Activated CD4-positive, alpha-beta T cell treated with anti-CD3 and anti-CD28 coated beads, Interleukin-2, amount 50 U/mL, for 16 hours (primary cell): ENCODE measurements at regions not wholly inside any gene's neighbourhood (a gene's known extent, or its start where the extent isn't known, plus 50 kb on each side); places are given as distances from the start of the nearest gene placed in this dataset.
"Not testable (repeated sequence)": the region's sequence is repeated elsewhere in the genome, so short reads cannot be mapped to it uniquely, and the experiment has no call there.

ENCODE experiments used
- DNase-seq: peaks from one replicate; pipeline ENCODE4 v3.0.0-alpha.2; 2020

DNA sequence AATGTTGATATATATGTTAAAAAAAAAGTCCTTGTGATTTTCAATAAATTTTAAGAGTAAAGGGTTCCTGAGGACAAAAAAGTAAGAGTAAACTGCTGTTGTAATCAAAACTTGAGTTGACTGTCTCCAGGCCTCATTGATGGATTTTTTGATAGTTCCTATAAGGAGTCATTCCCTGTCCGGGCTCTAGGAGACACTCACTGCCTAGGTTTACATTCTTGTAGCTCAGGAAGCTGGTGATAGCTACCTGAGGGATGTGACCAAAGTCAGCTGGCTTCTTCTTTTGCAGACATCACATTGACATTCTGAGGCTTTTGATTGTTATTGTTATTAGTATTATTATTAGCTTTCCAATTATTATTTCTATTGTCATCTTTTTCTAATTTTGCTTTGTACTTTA, 116.5 kb upstream of the FBXL7 start:
- no peak for DNase-seq

GRCh38 chr5:15383021-15383420, 117.0 kb upstream of the FBXL7 start:
- DNase-seq: no peak

DNA sequence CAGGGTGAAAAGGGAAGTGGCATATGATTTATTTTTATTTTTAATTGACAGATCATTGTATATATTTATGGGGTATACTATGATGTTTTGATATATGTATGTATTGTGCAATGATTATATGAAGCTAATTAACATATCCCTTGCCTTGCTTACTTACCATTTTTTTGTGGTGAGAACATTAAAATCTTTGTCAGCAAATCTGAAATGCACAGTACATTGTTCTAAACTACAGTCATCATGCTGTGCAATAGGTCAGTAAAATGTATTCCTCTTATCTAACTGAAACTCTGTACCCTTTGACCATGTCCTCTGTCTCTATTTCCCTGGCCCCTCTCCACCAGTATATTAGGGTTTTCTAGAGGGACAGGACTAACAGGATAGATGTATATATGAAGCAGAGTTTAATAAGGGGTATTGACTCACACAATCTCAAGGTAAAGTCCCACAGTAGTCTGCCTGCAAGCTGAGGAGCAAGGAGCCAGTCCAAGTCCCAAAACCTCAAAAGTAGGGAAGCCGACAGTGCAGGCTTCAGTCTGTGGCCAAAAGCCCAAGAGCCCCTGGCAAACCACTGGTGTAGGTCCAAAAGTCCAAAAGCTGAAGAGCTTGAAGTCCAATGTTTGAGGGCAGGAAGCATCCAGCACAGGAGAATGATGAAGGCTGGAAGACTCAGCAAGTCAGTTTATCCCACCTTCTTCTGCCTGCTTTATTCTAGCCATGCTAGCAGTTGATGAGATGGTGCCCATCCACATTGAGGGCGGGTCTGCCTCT, 122.2 kb upstream of the FBXL7 start:
- no peak for DNase-seq

GRCh38 chr5:15376803-15377202, 123.2 kb upstream of the FBXL7 start:
- no peak for DNase-seq

GRCh38 chr5:15376088-15376487, 123.9 kb upstream of the FBXL7 start:
- DNase-seq: no peak

DNA sequence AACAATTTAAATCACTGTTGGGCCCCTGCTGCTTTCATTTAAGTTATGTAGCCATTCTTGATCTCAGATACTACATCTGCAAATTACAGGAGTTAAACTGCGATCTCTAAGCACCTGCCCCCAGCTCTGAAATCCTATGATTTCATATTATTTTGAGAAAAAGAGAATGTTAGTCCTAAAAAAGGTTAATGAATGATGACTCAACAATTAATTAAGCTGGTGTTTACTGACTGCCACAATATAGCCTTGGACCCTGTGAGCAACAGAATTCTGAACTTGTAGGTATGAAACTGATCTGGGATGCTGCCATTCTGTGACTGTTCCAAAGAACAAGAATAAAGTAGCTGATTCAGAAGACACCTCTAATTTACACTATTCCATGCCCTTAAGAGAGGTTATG, 124.4 kb upstream of the FBXL7 start:
- DNase-seq: no peak

- no peak for DNase-seq
These were observed 125.1 kb upstream of the FBXL7 start for GRCh38 chr5:15374886-15375285.

- no peak for DNase-seq
These were observed 126.8 kb upstream of the FBXL7 start for GRCh38 chr5:15373151-15373550.

DNA sequence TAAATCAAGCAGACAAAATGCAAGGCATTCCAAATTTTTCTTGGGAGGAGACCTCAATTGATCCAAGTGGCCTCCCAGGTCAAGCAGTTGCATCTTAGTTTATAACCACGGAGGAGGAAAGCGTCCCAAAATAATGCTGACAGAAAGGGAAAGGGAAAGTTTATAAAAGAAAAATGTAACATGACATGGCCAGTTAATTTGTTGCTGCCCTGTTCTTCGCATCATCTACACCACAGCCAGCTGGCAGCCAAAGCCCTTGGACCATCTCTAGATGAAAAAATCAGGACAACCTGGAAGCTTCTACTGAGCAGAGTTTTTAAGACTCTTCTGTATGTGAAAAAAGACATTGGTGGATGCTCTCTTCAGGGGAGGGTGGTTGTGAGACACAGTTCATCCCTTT, 128.8 kb upstream of the FBXL7 start:
- no peak for DNase-seq

- DNase-seq: no peak
These were observed 131.1 kb upstream of the FBXL7 start for GRCh38 chr5:15368835-15369234.

- no peak for DNase-seq
These were observed 132.5 kb upstream of the FBXL7 start for GRCh38 chr5:15367489-15367888.

DNA sequence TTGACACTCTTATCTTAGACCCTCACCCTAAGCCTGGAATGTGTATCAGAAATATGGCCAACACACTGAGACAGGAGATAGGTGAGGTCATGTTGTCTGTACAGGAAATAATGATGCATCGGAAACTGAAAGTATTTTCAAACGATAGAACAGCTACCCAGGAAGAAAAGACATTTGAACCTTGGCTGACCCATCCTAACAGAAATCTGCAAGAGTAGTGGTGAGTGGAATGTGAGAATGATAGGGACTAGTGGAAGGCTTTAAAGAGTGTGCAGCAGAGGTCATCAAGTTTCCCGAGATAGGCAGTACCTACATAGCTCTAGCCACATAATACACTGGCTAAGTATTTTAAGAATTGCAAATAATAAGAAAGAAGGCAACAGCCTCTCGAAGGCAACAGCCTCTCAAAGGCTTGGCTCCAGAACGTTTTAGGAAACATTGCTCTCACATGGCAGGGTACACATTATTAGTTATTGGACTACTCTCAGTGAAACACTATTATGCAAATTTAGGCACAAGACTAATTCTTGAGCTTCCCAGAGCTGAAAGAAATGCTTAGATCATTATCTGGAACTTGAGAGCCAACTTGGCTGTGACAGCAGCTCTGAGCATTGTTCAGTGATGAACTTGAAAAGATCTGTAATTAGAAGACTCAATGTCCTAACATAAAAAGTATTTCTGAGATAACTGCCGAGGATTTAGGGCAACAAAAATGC, 133.1 kb upstream of the FBXL7 start:
- no peak for DNase-seq

DNA sequence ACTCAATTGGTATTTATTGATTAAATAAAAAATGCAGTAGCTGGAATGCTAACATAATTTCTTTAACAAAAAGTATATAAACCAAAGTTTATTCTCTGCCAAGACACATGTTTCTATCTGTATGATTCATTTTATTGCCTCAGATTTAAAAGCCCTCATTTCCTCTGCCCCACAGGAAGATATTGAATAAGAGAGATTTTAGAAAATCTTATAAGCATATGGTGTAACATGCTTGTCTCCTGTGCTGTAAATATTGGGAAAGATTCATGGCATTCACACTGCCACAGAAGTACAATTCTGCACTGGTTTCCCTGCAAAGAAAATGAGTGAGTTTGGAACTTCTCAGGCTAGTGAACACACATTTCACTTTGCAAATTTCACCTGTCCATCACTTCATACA, 134.9 kb upstream of the FBXL7 start:
- DNase-seq: no peak

GRCh38 chr5:15363601-15364000, 136.4 kb upstream of the FBXL7 start:
- DNase-seq: no peak

- DNase-seq: not testable (repeated sequence)
These were observed 142.9 kb upstream of the FBXL7 start for GRCh38 chr5:15357092-15357453.

DNA sequence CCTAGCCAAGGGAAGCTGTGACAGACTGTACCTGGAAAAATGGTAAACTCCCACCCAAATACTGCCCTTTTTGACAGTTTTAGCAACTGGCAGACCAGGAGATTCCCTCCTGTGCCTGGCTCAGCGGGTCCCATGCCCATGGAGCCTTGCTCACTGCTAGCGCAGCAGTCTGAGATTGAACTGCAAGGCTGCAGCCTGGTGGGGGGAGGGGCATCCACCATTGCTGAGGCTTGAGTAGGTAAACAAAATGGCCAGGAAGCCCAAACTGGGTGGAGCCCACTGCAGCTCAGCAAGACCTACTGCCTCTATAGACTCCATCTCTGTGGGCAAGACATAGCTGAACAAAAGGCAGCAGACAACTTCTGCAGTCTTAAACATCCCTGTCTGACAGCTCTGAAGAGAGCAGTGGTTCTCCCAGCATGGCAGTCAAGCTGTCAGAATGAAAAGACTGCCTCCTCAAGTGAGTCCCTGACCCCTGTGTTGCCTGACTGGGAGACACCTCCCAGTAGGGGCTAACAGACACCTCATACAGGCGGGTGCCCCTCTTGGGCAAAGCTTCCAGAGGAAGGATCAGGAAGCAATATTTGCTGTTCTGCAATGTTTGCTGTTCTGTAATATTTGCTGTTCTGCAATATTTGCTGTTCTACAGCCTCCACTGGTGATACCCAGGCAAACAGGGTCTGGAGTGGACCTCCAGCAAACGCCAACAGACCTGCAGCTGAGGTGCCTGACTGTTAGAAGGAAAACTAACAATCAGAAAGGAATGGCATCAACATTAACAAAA, 143.5 kb upstream of the FBXL7 start:
- DNase-seq: not testable (repeated sequence)

DNA sequence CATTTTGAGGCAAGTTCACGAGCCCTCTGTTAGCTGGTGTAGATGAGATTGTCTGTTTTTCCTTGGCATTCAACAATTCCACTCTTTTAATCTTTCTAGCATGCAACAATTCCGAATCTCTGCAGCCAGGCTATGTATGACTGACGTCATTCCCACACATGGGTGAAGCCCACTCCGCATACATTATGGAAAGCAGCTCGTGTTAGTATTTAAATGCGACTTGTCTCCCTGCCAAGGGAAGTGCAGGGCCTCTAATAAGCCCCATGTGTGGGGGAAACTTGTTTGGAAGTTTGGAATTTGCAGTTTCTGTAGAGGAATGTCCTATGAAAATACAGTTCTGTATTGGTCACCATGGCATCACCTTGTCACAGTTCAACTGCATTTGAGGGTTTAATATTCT, 146.0 kb upstream of the FBXL7 start:
- no peak for DNase-seq

DNA sequence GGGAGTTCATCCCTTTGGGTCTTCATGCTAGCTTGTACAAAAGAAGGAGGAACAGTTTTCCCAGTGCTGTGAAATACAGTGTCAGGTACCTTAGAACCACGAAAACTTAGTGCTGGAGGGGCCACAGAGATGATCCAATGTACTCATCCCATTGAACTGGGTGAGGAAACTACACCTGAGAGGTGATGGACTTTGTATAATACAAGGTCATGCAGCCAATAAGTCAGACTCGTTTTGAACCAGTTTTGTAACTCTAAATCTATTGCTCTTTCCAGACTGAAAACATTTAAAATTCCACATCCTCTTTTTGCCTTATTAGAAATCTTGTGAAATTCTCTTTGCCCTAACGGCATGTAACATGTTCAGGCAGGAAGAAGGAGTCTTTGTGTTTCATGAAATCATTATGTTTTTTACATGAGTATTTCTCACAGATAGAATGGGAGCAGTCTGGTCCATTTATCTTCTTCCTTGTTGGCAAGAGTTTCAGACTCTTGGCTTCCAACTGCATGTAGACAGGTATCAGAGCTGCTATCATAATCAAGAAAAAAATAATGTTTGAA, 146.8 kb upstream of the FBXL7 start:
- DNase-seq: no peak

DNA sequence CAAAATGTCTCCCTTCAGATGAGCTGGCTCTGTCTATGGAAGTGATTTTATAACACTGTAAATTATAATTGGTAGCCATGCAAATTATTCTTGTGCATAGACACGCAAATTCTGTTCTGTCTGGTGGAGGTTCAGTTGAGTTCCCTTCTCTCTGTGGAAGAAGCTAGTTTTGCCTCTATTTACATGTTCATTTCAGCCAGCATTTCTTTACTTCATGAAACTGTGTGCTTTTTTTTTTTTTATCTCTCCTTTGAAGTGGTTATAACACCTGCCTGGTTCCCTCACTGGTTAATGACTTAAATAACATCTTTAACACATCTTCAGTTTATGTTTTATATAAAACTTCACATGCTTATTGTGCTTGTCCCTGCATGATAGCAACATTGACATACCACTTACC, 149.4 kb upstream of the FBXL7 start:
- no peak for DNase-seq

DNA sequence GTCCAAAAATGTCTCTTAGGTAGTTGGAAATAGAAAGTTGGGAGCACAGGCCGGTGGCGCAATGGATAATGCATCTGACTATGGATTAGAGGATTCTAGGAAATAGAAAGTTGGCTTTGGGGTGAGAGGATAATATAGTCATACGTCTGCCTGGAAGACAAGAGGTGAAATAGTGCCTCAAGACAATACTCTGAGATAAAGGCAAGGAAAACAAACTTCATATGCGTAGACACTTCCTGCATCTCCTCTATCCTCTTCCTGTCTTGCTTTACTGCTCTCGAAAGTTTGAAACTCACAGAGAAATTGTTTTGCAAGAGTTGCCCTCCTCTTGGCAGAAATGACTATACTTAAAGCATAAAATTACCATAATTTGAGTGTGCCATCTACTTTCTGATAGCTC, 153.2 kb upstream of the FBXL7 start:
- DNase-seq: no peak

DNA sequence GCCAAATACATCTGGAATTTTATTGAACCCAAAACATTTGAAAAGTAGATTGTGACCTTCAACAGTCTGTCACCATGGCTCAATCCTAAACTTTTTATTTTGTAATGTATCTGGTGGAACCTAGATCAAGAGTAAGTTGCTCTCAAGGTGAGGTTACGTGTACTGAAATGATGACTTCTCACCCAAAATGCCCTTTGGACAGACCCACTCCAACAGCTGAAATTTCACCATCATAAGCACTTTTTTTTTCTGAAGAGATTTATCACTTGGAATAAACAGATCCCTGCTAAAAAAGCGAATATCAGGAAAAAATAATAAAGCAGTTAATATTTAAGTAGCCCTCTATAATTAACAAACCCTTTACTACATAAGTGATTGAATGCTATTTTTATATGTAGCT, 155.0 kb upstream of the FBXL7 start:
- no peak for DNase-seq

- no peak for DNase-seq
These were observed 161.4 kb upstream of the FBXL7 start for GRCh38 chr5:15338546-15338945.

- no peak for DNase-seq
These were observed 165.3 kb upstream of the FBXL7 start for GRCh38 chr5:15334551-15335266.
